WTC11 (cell line): ENCODE measurements at regions not wholly inside any gene's neighbourhood (a gene's known extent, or its start where the extent isn't known, plus 50 kb on each side); places are given as distances from the start of the nearest gene placed in this dataset.

Experiments used
- TP53 ChIP-seq: sonication (generic); formaldehyde crosslinking; IDR thresholded peaks from 2 replicates; pipeline ENCODE4 v1.8.1; 2023; ENCODE audit warnings: mild to moderate bottlenecking, missing genetic modification reagents
- ZNF232 ChIP-seq: sonication (generic); formaldehyde crosslinking; IDR thresholded peaks from 2 replicates; pipeline ENCODE4 v1.8.0; 2022; ENCODE audit warnings: mild to moderate bottlenecking, missing genetic modification reagents
- TF ChIP-seq, protein P1 (sequence below): fragments of 200-600 bp; IDR thresholded peaks from 2 replicates; pipeline ENCODE4 v1.8.0; 2022; ENCODE audit warnings: antibody characterized with exemption
- TF ChIP-seq, protein P2 (sequence below): sonication (generic); formaldehyde crosslinking; IDR thresholded peaks from 2 replicates; pipeline ENCODE4 v1.8.1; 2022; ENCODE audit warnings: low read depth, mild to moderate bottlenecking, moderate library complexity, missing genetic modification reagents, borderline replicate concordance

DNA sequence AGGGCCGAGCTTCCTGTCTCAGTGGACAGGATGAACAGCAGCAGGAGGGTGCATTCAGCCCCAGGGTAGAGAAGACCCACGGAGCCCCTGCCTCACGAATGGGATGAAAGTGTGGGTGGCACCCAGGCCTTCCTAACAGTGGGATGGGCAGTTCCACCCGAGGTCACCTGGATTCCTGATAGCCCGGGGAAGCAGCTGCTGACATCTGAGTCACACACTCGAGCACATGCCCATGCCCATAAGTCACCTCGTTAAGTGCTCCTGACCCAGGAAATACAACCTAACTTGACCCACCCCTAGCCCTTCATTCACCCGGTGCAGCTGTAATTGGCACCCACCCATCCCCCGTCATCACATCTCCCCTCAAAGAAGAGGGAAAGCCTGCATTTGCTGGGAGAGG is 85.3 kb upstream of the FOXF1 start:
- no peak for TF ChIP-seq TP53
- TF ChIP-seq, protein P1, sequence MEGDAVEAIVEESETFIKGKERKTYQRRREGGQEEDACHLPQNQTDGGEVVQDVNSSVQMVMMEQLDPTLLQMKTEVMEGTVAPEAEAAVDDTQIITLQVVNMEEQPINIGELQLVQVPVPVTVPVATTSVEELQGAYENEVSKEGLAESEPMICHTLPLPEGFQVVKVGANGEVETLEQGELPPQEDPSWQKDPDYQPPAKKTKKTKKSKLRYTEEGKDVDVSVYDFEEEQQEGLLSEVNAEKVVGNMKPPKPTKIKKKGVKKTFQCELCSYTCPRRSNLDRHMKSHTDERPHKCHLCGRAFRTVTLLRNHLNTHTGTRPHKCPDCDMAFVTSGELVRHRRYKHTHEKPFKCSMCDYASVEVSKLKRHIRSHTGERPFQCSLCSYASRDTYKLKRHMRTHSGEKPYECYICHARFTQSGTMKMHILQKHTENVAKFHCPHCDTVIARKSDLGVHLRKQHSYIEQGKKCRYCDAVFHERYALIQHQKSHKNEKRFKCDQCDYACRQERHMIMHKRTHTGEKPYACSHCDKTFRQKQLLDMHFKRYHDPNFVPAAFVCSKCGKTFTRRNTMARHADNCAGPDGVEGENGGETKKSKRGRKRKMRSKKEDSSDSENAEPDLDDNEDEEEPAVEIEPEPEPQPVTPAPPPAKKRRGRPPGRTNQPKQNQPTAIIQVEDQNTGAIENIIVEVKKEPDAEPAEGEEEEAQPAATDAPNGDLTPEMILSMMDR = no peak
- TF ChIP-seq, protein P2, sequence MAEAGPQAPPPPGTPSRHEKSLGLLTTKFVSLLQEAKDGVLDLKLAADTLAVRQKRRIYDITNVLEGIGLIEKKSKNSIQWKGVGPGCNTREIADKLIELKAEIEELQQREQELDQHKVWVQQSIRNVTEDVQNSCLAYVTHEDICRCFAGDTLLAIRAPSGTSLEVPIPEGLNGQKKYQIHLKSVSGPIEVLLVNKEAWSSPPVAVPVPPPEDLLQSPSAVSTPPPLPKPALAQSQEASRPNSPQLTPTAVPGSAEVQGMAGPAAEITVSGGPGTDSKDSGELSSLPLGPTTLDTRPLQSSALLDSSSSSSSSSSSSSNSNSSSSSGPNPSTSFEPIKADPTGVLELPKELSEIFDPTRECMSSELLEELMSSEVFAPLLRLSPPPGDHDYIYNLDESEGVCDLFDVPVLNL = no peak
- no peak for TF ChIP-seq ZNF232
